GM12891 (cell line): ENCODE measurements at regions not wholly inside any gene's neighbourhood (a gene's known extent, or its start where the extent isn't known, plus 50 kb on each side); places are given as distances from the start of the nearest gene placed in this dataset.

Experiments
- PAX5 ChIP-seq: IDR thresholded peaks from 2 replicates; pipeline ENCODE4 v1.6.1; 2011; ENCODE audit warnings: low read length, moderate library complexity, mild to moderate bottlenecking; ENCODE audit not compliant: insufficient read depth, severe bottlenecking
- POLR2A ChIP-seq: IDR thresholded peaks from 2 replicates; pipeline ENCODE4 v1.6.1; 2011; ENCODE audit warnings: low read depth, low read length, control low read depth
- POLR2AphosphoS5 ChIP-seq: IDR thresholded peaks from 2 replicates; pipeline ENCODE4 v1.6.1; 2011; ENCODE audit warnings: low read depth, low read length, control low read depth
- POU2F2 ChIP-seq: IDR thresholded peaks from 2 replicates; pipeline ENCODE4 v1.6.1; 2011; ENCODE audit warnings: low read depth, mild to moderate bottlenecking, control low read depth, low read length, moderate library complexity
- SPI1 ChIP-seq: IDR thresholded peaks from 2 replicates; pipeline ENCODE4 v1.6.1; 2011; ENCODE audit warnings: low read depth, low read length, control low read depth
- TAF1 ChIP-seq: IDR thresholded peaks from 2 replicates; pipeline ENCODE4 v1.6.1; 2011; ENCODE audit warnings: low read depth, low read length, control low read depth

DNA sequence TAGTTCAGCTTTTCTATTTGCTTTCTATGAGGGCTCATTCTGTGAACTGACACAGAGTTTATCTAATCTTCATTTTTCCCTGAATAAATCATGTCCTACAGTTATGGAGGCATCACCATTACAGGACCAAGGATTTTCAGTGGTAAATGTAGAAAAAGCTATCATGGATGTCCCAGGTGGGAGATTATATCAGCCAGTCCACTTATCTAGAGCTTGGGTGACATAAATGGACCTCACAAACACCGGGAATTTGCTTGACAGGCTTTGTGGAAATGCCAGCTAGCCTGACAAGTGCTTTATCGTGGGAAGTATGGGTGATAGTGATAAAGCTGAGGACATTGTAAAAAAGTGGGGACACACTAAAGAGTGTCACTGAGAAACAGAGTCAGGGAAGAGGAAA, 1015.2 kb upstream of the SLIT2 start:
- TF ChIP-seq POLR2A (no peak), TAF1 (no peak), POLR2AphosphoS5 (no peak), SPI1 (no peak), POU2F2 (no peak), PAX5 (no peak)
